GM19043 (cell line): ENCODE measurements at regions not wholly inside any gene's neighbourhood (a gene's known extent, or its start where the extent isn't known, plus 50 kb on each side); places are given as distances from the start of the nearest gene placed in this dataset.

Experiments
- ATAC-seq: cut with Tn5 transposase; IDR thresholded peaks from one replicate; pipeline ENCODE4 v1.9.1; 2021; ENCODE audit warnings: low read depth; ENCODE audit not compliant: unreplicated experiment

GRCh38 chr9:30718483-30718882, 1666.0 kb upstream of the ACO1 start:
- ATAC-seq = no peak

- no peak for ATAC-seq
These were observed 1662.4 kb upstream of the ACO1 start for GRCh38 chr9:30722065-30722464.

GRCh38 chr9:30723656-30724055, 1660.8 kb upstream of the ACO1 start:
- no peak for ATAC-seq

GRCh38 chr9:30732060-30732459, 1652.4 kb upstream of the ACO1 start:
- no peak for ATAC-seq

- ATAC-seq = no peak
These were observed 1639.6 kb upstream of the ACO1 start for GRCh38 chr9:30744871-30745270.

- ATAC-seq = no peak
These were observed 1637.9 kb upstream of the ACO1 start for GRCh38 chr9:30746589-30746988.

GRCh38 chr9:30757723-30758122, 1626.7 kb upstream of the ACO1 start:
- no peak for ATAC-seq

- no peak for ATAC-seq
These were observed 1625.6 kb upstream of the ACO1 start for GRCh38 chr9:30758726-30759446.

GRCh38 chr9:30765318-30765717, 1619.1 kb upstream of the ACO1 start:
- no peak for ATAC-seq

- ATAC-seq = no peak
These were observed 1613.2 kb upstream of the ACO1 start for GRCh38 chr9:30771163-30771708.

- ATAC-seq = no peak
These were observed 1612.7 kb upstream of the ACO1 start for GRCh38 chr9:30771760-30772159.

- no peak for ATAC-seq
These were observed 1611.0 kb upstream of the ACO1 start for GRCh38 chr9:30773427-30773826.

GRCh38 chr9:30774326-30774725, 1610.1 kb upstream of the ACO1 start:
- no peak for ATAC-seq

GRCh38 chr9:30775236-30775635, 1609.2 kb upstream of the ACO1 start:
- no peak for ATAC-seq

GRCh38 chr9:30796764-30797163, 1587.7 kb upstream of the ACO1 start:
- no peak for ATAC-seq

GRCh38 chr9:30799527-30800101, 1584.8 kb upstream of the ACO1 start:
- ATAC-seq = no peak

GRCh38 chr9:30800421-30800820, 1584.0 kb upstream of the ACO1 start:
- ATAC-seq = no peak

GRCh38 chr9:30812821-30813220, 1571.6 kb upstream of the ACO1 start:
- no peak for ATAC-seq

- ATAC-seq = no peak
These were observed 1568.9 kb upstream of the ACO1 start for GRCh38 chr9:30815585-30815984.

- ATAC-seq = no peak
These were observed 1539.3 kb upstream of the ACO1 start for GRCh38 chr9:30845136-30845535.

GRCh38 chr9:30846651-30847050, 1537.8 kb upstream of the ACO1 start:
- ATAC-seq = no peak

GRCh38 chr9:30851600-30851999, 1532.8 kb upstream of the ACO1 start:
- ATAC-seq = no peak
